GM12872 (cell line): ENCODE measurements at regions not wholly inside any gene's neighbourhood (a gene's known extent, or its start where the extent isn't known, plus 50 kb on each side); places are given as distances from the start of the nearest gene placed in this dataset.

Experiments
- TF ChIP-seq, protein P1 (sequence below): IDR thresholded peaks from 3 replicates; pipeline ENCODE4 v1.5.1; 2011; ENCODE audit warnings: low read depth, mild to moderate bottlenecking, low read length, moderate library complexity; ENCODE audit not compliant: insufficient read depth

- TF ChIP-seq, protein P1, sequence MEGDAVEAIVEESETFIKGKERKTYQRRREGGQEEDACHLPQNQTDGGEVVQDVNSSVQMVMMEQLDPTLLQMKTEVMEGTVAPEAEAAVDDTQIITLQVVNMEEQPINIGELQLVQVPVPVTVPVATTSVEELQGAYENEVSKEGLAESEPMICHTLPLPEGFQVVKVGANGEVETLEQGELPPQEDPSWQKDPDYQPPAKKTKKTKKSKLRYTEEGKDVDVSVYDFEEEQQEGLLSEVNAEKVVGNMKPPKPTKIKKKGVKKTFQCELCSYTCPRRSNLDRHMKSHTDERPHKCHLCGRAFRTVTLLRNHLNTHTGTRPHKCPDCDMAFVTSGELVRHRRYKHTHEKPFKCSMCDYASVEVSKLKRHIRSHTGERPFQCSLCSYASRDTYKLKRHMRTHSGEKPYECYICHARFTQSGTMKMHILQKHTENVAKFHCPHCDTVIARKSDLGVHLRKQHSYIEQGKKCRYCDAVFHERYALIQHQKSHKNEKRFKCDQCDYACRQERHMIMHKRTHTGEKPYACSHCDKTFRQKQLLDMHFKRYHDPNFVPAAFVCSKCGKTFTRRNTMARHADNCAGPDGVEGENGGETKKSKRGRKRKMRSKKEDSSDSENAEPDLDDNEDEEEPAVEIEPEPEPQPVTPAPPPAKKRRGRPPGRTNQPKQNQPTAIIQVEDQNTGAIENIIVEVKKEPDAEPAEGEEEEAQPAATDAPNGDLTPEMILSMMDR: no peak
Measured at GRCh38 chr3:25272090-25272489, 156.0 kb upstream of the RARB start.

DNA sequence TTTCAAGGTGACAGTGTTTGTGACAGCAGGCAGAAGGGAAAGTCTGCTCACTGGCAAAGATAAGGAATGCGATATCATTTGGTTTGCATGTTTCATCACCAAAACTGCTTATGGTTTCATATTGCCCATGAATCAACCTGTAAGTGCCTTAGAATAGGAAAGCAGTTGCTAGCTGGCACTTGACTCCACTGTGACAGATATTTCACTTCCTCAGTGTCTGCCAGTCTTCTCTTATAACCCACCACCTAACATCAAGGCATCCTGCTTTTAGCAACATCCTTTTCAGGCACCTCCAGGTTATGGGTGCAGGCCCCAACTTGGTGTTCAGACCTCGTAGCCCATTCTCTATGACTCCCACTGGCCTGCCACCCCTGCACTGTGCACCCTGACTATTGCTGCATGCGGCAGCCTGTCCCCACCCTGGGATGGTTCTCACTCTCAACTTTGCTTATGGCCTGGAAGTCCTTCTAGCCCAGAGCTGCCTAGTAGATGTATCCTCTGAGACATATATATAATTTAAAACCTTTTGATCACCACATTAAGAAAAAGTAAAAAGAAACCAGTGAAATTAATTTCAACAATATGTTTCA lies 154.4 kb upstream of the RARB start:
- TF ChIP-seq, protein P1: no peak

DNA sequence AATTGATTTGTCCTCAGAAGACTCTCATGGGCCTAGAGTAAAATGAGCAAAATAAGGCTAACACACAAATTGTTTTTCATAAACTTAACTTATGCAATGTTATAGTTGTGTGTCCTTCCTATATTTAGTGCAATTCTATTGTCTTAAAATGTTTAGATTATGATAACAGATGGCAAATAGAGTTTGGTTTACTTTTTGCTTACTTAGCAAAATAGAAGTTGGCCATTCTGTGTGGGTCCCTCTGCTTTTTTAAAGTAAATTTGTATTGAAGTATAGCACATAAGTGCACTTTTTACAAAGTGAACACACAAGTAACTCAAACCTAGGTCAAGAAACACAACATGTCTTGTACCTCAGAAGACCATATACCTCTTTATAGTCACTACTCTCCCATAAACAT lies 150.6 kb upstream of the RARB start:
- TF ChIP-seq, protein P1: no peak

- TF ChIP-seq, protein P1: no peak
Measured at GRCh38 chr3:25281041-25281731, 146.9 kb upstream of the RARB start.

DNA sequence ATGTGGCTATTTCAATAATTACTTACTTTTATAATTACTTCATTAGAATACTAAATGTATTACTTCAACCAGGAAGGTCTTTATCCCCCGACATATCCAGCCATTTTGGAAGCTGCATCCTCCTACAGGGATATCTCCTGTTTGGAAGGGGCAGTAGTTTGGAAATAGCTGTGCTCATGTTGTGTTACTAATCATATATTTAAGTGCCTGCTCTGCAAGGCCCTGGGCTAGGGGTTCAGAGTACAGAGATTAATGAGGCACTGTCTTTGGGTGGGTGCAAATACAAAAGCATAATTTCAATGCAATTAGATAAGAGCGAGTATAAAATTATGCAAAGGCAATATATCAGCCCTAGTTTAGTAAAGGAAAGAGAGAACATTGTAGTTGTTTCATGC lies 146.3 kb upstream of the RARB start:
- TF ChIP-seq, protein P1: no peak

- TF ChIP-seq, protein P1: no peak
Measured at GRCh38 chr3:25283613-25284012, 144.4 kb upstream of the RARB start.

DNA sequence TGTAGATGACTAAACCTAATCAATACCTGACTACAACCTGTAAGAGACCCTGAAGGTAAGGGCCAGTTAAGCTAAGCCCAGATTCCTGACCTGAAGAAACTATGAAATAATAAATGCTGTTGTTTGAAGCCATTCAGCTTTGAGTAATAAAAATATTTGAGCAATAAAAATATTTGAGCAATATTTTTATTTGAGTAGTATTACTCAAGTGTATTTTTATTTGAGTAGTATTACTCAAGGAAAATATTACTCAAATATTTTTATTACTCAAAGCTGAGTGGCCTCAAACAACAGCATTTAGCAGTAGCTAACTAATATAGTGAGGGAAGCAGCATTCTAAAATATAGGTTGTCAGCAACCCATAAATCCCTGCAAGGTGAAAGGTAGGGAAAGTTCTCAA lies 143.8 kb upstream of the RARB start:
- TF ChIP-seq, protein P1: no peak
